DMS 273 (cell line): ENCODE measurements at regions not wholly inside any gene's neighbourhood (a gene's known extent, or its start where the extent isn't known, plus 50 kb on each side); places are given as distances from the start of the nearest gene placed in this dataset.
"Not testable (repeated sequence)": the region's sequence is repeated elsewhere in the genome, so short reads cannot be mapped to it uniquely, and the experiment has no call there.

Experiments
- DNase-seq: peaks from one replicate; lab custom pipeline; 2025; ENCODE audit not compliant: unreplicated experiment; lab: John Stamatoyannopoulos, UW

DNA sequence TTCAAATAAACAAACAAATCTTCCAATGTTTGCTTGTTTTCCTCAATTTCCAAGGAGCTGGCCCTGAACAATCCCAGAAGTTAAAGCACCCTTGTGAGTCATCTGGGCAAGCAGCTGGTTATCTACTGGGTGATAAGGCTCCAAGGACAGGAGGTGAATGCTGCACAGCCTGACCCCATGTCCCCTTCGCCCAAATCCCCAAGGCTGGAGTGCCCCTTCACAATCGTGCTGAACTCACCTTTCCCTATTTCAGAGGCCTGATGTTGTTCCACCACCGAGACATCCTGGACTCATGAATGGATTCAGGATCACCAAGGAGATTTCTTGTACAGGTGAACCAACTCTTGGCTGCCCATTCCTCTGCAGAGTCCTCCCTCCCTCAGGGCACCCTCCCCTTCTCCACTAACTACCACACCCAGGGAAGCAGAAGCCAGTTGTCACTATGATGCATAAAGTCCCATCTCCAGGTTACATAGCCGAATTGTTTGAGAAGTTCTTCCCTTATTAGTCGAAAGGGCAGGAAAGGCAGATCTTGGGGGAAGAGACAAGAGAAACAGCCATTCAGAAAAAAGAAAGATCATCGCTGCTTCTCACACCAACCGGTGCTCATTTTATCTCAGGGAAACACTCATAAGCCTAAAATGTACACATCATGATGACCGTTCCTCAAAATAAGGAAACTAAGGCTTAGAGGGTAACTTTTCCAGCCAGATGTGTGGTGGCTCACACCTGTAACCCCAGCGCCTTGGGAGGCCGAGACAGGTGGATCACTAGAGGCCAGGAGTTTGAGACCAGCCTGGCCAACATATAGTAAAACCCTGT, 138.8 kb upstream of the RREB1 start:
- DNase-seq: no peak

DNA sequence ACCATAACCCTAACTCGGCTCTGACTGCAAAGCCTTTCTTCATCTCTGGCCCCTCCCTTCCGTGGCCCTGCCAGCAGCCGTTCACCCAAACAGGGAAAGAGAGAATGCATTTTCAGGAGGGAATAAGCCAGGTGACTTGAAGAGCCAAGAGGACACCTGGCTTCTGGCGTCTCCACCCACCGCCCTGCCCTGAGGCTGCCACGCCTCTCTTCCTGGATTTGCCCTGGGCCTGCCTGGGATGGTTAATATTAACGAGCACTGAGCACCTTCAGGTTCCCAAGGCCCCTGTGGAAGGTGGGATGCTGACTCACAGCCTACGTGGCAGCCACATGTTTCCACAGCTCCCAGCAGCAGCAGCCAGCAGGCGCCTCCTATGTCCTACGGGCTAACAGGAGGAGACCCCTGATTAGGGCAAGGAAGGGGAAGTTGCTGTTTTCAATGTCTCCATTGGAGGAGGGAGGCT, 138.0 kb upstream of the RREB1 start:
- DNase-seq: no peak

DNA sequence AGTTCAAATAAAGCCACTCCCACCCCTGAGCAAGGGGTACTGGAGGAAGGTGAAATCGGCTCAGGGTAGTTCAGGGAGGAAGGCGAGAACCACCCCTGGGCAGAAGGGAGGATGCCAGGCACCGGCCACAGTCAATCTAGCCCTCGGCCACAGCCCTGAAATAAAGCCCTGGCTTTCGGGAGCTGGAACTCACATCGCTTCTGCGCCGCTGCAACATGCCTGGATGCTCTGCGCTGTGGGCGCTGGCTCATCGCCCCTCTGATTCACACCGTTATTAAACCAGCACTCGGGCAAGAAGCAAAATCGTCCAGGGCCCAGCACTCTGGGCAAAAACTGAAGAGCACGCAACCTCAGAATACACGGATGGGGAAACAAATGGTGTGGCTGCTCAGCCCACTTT, 136.9 kb upstream of the RREB1 start:
- DNase-seq: no peak

DNA sequence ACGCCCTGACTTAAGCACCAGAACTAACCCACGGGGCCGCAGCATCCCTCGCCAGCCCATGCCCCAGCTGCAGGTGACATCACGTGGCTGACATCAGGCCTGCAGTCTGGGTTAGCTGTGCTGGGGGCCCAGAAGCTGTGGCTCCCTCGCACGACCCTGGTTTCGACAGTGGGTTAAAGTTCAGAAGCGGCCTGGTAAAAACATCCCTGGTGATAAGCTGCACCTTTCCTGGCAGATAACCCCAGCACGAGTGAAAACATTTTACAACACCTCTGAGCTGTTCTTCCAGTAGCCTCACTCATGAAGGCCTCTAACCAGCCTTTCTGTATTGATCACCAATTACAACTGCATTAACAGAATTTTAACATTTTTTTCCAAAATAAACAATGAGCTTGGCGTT, 136.4 kb upstream of the RREB1 start:
- DNase-seq: no peak

DNA sequence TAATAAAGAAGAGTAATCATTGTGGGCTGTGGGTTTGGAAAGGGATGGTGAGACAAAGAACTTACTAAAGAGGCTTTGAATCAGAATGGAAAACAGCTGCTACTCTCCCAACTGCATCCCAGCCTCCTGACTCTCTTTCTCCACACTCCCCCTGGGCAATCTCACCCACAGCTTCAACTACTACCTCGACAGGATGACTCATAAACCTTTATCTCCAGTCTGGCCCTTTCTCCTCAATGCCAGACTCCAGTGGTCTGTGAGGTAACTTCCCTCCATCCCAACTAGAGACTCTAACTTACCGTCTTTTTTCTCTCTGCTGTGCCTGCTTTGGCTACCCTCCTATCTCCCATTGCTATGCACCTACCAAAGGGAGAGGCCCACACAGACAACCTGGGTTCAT, 135.3 kb upstream of the RREB1 start:
- DNase-seq: no peak

DNA sequence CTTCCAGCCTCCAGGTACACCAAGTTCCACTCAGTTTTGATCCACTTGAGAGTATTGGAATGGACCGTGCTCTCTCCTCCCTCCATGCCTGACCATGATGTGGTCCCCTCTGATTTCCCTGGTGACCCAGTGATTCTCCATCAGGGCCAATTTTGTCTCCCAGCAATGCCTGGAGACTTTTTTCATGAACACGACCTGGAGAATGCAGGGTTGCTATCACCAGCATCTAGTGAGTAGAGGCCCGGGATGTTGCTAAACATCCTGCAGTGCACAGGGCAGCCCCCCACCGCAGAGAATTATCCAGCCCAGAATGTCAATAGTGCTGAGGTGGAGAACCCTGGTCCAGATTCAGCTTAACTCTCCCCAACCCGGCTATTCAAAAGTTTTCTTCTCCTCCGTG, 134.0 kb upstream of the RREB1 start:
- no peak for DNase-seq

DNA sequence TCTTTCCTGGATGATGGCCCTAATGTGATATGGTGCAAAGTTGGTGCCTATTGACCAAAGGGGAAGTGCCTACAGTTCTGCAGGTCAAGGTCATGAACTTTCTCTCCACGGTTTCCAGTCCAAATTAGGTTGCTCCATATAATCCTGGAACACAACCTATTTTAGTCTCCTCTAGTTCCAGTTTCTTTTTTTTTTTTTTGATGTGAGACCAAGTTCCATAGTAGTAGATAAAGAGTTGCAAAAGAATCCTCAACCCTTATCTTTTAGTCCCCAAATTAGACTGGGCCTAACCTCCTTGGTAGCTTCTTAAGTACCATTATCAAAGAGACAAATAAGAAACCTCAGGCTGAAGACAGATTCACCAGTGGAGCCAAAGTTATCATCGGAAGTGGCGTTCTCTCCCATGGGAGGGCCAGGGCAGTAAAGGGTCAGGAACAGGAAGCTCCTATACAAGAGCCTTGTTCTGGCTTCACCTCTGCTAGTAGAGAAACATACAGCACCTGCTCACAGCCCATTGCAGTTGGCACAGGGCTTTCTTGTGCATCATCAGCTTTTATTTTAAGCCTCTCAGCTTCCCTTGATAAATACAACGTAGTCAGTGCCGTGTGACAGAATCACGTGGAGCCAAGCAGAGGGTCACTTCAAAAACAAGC, 132.2 kb upstream of the RREB1 start:
- no peak for DNase-seq

DNA sequence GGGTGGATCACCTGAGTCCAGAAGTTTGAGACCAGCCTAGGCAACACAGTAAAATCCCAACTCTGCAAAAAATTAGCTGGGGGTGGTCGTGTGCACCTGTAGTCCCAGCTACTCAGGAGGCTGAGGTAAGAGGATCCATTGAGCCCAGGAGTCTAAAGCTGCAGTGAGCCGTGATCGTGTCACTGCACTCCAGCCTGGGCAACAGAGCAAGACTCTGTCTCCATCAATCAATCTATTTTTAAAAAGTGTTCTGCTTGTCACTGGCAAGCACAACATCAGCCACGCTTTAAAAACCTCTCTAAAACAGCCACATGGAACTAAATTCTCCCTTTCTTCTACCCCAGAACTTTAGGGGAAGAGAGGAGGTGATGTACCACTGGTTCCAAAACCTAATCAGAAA, 131.6 kb upstream of the RREB1 start:
- no peak for DNase-seq

DNA sequence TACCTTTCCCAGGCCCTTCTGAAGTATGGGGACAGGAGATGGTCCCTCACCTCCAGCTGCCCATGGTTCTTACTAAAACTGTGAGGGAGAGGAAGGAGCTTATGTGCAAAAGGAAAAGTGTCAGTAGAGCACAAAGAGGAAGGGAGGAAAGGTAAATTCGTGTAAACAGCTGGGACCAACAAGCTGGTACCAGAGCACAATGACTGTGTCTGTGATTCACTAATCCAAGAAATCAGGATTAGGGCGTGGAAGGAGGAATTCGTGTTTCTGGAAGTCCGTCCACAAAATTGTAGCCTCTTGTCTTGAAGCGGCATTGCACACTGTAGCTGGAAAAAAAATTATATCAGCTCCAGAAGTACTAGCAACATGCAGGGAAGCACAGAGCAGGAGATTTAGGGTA, 129.0 kb upstream of the RREB1 start:
- no peak for DNase-seq

DNA sequence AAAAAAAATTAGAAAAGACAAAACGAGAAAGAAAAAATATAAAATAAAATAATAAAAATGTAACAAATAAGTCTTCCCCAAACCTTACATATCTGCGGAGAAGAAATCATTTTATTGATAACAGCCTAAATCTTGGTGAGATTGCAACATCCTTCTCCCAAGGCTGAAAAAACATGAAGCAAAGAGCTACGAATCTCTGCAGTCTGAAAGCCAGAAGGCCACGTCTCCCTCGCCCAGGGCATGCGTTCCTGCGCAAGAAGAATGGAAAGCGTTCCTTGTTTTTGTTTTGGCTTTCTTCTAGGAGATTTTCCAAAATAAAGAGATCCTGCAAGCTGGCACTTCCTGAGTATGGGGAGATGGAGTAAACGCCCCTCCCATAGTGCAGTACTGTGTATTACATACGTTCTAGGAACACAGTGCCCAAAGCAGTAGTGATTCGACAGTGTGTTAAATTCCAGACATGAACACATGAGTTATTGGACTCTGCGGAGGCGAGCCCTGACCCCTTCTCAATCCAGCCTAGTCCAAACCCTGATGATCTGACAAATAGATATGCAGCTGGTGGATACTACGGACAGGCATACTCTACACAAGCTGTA, 126.7 kb upstream of the RREB1 start:
- DNase-seq: no peak

DNA sequence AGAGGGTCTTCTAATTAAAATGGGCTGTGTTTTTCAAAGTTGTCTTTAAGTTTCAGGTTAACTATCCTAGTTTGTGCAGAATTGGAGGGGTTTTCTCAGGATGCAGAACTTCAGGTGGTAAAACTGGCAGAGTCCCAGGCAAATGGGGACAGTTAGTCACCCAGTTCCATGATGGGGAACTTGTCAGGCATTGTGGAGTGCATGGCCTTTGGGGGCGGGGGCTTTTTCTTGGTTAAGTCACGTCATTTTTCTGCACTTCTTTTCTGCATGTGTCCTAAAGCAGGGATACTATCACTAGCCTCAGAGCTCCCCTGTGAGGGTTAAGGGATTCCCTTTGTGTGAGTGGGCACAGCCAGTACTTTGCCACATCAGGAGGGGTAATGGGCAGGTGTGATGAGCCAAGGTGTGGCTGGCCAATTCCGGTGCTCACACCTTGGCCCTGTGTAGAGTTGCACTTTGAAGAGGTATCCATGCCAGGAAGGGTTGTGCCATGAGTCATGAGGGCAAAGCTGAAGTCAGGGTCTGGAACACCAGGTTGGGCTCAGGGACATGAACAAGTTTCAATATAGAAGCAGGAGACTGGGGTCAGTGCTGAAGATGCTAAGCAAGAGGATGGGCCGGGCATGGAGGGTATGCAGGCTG, 126.0 kb upstream of the RREB1 start:
- DNase-seq: no peak

DNA sequence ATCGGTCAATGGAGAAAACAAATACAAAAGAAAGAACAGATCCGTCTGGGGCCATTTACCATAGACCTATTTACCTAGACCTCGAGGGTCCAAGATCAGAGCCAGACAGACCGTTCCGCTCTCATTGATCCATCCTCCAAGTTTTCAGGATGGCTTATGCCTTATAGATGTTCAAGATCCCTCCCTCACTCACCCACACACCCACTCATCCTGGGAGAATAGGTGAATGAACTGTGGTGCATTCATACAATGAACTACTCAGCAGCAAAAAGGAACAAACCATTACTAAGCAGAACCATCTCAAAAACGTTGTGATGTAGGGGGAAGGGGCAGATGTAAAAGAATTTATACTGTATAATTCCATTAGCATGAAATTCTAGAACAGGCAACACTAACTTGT, 125.1 kb upstream of the RREB1 start:
- DNase-seq: no peak

DNA sequence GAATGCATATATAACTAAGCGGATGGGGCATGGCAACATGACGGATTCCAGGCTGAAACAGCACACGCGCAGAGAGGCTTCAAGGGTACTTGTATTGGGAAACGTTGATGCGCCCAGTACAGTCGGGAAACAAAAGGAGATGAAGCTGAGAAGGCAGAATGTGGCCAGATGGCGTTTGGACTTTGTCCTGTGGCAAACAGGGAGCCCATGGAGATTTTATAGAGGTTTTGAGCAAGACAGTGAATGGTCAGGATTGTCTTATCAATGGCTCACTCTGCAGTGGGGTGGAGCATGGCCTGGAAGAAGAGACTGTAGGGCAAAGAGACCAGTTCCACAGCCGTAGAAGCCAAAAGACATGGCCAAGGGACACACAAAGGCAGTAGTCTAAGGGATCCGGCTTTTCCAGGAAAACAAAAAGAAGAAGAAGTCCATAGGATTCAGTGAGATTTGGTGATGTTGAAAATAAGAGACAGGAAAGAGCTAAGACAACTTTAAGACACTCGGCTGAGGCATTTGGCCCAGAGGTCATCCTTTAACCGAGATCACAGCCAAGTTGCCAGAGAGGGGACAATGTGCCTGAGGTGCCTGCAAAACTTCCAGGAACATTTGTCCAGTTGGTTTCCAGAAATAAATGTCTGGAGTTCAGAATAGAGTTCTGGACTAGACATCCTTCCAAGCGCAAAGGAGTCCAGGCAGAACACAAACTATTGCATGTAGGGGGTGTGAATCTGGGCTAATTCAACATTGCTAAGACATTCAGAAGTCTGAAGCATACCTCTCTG, 123.0 kb upstream of the RREB1 start:
- DNase-seq: no peak

DNA sequence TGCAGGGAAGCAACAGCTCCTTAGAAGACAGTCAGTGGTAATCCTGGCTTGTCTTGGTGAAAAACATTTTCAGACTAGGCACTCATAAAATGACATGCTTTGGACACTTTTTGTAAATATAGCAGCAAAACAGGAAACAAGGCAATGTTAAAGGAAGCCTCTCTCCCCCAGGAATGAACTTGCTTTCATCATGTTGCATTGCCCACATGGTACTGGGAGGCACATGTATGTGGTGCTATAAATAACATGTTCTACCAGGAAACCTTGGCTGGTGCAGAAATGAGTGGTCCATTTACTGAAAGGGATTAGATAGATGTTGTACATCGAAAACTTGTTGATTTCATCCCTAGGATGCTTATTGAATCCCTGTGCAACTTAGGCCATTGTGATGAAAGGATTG, 121.4 kb upstream of the RREB1 start:
- DNase-seq: no peak

DNA sequence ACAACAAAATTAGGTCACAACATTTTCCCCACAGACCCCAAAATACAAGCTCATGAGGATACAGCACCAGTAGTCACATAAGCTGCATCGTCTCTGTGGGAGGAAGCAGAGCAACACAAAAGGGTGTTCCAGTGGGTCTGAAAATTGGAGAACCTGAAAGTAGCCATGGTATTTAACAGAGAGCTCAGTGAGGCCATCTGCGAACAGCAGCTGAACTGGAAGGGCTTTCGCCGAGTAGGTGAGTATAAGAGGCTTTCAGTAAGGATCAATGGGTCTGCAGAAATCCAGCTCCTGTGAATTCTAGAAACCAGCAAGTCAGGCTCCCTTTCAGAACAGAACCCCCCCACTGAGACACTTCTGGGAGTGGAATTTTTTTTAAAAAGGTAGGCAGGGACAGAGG, 120.0 kb upstream of the RREB1 start:
- no peak for DNase-seq

DNA sequence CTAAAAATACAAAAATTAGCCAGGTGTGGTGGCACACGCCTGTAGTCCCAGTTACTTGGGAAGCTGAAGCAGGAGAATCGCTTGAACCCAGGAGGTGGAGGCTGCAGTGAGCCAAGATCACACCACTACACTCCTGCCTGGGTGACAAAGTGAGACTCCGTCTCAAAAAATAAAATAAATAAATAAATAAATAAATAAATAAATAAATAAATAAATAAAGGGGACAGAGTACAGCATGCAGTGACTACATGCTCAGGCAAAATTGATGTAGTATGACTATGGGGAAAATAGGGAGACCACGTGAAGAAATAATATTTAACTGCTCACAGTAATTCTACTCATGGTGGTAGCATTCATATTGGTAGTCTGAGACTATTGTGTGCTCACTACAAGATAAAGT, 117.7 kb upstream of the RREB1 start:
- DNase-seq: not testable (repeated sequence)

DNA sequence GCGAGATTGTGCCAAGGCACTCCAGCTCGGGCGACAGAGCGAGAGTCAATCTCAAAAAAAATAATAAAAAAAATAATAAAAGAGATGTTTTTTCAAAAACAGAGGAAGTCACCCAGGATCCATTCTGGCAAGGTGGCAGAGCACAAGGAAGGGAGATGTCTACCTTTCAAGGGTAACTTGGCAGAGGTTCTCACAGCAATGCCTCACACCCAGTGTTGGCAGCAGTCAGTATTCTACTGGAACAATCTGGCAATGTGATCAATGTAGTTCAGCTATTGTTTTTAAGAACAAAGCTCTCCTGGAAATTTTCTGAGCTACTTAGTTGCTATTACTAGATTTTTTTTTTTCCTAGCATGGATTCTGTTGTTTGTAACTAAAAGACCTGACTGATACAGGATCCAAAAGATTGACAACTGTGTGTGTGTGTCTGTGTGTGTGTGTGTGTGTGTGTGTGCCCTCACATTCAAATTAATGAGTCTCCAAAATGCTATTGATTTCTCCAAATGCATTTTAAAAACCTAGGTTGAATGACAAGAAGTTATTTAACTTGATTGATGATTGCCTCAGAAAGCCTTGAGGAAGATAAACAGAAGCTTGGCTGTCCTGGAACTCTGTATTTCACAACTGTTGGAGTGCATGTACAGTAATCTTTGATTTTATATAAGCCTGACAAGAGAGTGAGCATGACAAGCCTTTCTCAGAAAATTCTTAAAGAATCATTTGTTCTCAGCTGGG, 114.1 kb upstream of the RREB1 start:
- no peak for DNase-seq

DNA sequence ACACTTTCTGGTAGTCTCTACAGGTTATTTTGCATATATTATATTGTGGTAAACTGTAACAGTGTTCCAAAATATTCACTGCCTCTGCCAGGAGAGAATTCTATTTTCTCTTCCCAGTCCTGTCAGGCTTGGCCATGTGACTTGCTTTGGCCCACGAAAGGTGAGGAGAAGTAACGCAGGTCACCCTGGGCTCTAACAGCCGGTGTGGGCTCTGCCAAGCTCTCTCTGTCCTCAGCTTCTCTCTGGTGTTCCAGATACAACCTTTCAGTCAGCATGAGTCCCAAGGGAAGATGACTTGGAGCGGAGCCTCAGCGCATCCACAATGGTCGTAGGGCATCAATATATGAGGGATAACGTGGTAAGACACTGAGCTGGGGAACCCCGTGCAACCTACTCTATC, 113.0 kb upstream of the RREB1 start:
- no peak for DNase-seq

DNA sequence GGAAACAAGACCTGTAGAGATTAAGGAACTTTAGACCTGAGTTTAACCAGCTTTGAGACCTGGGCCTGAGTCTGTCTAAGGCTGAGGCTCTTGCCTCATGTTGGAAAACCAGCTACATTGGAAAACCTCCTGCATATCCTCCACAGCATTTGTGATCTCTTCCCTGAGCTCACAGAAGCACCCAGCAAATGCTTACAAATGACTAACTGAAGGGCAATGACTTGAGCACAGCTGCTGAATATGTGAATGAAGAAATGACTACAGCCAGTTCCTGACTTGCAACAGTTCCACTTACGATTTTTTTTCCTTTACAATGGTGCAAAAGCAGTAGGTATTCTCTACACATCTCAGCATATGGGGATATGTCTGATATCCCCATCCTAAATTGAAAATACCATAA, 112.4 kb upstream of the RREB1 start:
- no peak for DNase-seq

DNA sequence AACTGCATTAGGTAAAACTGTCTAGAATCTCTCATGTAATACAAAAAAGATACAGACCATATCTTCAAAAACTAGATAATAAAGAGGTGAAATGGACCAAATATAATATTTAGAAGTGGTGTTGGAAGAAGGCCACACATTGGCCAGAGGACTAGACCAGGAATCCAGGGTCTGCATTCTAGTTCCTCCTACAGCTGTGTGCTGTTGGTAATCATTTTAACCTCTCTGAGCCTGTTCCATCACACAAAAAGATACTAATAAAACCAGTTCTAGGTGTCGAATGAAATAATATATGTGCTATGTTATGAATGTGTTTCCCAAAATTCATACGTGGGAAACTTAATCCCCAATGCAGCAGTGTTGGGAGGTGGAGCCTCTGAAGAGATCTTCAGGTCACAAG, 111.6 kb upstream of the RREB1 start:
- DNase-seq: no peak
